Astrocyte (in vitro differentiated cells and primary cell): ENCODE measurements at regions not wholly inside any gene's neighbourhood (a gene's known extent, or its start where the extent isn't known, plus 50 kb on each side); places are given as distances from the start of the nearest gene placed in this dataset.

ENCODE experiments used
- EZH2 ChIP-seq: IDR thresholded peaks from 2 replicates; pipeline ENCODE4 v1.6.1; 2012; ENCODE audit warnings: mild to moderate bottlenecking, low read length, inconsistent platforms; ENCODE audit not compliant: insufficient read depth
- TF ChIP-seq, protein P1 (sequence below): IDR thresholded peaks from 2 replicates; pipeline ENCODE4 v1.5.1; 2011; ENCODE audit warnings: low read depth, mild to moderate bottlenecking, inconsistent platforms, low read length, moderate library complexity; ENCODE audit not compliant: insufficient read depth

DNA sequence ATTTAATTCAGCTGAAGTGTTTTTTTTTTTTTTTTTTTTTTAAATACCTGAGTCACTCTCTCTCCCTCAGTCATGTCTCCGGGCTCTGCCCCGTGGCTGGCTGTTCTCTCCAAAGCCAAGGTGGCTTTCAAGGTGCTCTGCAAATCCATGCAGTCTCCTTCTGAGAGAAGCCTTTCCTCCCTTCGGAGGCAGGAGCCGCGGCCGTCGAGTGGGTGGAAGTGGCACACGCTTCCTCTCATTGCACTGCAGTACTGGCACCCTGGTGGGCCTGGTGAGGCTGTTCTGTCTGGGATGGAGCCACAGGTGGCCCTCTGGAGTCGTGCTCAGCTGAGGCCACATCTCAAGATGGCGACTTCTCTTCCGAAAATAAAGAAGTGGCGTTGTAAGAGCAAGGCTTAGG, 221.8 kb downstream of the GLRX3 start:
- TF ChIP-seq, protein P1, sequence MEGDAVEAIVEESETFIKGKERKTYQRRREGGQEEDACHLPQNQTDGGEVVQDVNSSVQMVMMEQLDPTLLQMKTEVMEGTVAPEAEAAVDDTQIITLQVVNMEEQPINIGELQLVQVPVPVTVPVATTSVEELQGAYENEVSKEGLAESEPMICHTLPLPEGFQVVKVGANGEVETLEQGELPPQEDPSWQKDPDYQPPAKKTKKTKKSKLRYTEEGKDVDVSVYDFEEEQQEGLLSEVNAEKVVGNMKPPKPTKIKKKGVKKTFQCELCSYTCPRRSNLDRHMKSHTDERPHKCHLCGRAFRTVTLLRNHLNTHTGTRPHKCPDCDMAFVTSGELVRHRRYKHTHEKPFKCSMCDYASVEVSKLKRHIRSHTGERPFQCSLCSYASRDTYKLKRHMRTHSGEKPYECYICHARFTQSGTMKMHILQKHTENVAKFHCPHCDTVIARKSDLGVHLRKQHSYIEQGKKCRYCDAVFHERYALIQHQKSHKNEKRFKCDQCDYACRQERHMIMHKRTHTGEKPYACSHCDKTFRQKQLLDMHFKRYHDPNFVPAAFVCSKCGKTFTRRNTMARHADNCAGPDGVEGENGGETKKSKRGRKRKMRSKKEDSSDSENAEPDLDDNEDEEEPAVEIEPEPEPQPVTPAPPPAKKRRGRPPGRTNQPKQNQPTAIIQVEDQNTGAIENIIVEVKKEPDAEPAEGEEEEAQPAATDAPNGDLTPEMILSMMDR: no peak
- no peak for TF ChIP-seq EZH2
